RCC 7860 (cell line): ENCODE measurements at regions not wholly inside any gene's neighbourhood (a gene's known extent, or its start where the extent isn't known, plus 50 kb on each side); places are given as distances from the start of the nearest gene placed in this dataset.

Experiments
- DNase-seq: peaks from one replicate; pipeline ENCODE4 v3.0.0-alpha.2; 2015; ENCODE audit warnings: low spot score
- FAIRE-seq: peaks from 2 replicates; lab custom pipeline; 2012; peaks lifted over from hg19 to GRCh38; lab: Jason Lieb, UNC

DNA sequence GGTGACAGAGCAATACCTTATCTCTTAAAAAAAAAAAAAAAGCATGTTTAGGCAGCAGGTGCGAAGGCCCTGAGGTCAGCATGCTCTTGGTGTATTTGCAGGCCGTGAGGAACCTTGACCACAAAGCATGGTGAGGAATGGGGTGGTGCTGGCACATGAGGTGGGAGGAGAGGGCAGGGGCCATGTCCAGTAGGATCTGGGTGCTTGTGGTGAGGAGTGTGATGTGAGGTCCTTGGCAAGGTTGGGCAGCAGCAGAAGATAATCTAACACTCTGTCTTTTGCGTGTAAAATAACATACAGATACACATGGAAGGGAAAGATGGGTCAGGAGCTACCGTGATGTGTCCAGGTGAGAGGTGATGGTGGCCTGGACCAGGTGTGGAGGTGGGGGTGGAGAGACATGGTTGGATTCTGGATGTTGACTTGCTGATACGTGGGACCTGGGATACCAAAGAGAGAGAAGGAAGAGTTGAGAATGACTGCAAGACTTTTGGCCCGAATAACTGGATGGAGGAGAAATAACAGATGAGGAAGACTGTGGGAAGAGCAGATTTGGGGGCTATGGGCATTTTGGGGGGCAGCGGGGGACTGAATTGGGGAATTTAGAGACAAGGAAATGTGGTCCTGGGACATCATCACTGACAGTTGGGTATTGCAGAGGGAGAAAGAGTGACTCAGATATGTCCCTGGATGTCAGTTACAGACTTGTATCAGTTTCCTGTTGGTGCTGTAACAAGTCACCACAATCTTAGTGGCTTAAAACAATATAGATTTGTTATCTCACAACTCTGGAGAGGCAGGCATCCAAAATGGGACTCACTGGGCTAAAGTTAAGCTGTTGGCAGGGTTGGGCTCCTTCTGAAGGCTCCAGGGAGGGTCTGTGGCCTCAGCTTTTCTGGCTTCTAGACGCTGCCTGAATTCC, 274.9 kb downstream of the HAPSTR1 start:
- no peak for DNase-seq
- FAIRE-seq, result no peak

DNA sequence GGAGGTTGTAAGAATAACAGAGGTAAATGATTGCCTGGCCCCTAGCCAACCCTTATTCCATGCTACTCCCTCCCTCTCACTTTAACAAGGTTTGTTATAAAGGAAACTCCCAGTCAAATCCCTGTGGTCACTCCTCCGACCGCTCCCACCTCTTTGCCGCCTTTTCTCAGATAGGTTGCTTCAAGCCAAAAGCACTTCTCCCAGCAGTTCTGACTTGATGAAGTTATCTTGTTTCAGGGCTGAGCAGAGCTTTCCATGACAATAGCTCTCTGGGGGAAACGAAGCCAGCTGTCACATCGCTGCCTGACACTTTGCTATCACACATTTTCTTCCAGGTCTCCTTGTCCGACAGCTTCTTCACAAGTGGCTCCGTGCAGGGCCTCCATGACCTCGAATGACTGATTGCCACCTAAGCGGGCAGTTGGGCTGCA, 278.6 kb downstream of the HAPSTR1 start:
- FAIRE-seq, result no peak
- no peak for DNase-seq

DNA sequence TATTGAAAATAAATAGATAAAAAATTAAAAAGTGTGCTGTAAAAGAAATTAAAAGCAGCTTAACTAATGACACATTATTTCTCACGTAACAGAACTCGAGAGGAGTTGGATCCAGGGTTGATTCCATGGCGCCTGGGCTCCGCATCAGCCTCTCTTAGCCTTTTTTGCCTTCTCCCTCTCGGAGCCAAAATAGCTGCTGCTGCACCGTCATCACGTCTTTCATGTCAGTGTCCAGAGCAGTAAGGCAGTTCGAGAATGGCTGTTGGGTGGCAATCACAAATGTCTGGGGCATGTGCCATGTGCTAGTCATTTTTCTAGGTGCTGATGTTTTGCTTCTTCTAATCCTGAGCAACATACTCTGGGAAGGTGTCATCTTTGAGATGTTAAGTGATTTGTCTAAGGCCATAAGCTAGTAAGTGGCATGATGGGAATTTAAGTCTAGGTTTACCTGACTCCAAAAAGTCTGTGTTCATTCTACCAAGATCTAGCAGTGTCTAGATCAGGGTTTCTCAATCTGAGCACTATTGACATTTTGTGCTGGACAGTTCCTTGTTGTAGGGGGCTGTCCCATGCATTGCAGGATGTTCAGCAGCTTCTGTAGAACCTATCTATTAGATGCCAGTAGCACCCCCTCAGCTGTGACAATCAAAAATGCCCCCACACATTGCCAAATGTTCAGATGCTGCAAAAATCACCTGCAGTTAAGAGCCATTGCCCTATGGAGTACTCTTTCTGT, 280.4 kb downstream of the HAPSTR1 start:
- FAIRE-seq (no peak), DNase-seq (no peak)

DNA sequence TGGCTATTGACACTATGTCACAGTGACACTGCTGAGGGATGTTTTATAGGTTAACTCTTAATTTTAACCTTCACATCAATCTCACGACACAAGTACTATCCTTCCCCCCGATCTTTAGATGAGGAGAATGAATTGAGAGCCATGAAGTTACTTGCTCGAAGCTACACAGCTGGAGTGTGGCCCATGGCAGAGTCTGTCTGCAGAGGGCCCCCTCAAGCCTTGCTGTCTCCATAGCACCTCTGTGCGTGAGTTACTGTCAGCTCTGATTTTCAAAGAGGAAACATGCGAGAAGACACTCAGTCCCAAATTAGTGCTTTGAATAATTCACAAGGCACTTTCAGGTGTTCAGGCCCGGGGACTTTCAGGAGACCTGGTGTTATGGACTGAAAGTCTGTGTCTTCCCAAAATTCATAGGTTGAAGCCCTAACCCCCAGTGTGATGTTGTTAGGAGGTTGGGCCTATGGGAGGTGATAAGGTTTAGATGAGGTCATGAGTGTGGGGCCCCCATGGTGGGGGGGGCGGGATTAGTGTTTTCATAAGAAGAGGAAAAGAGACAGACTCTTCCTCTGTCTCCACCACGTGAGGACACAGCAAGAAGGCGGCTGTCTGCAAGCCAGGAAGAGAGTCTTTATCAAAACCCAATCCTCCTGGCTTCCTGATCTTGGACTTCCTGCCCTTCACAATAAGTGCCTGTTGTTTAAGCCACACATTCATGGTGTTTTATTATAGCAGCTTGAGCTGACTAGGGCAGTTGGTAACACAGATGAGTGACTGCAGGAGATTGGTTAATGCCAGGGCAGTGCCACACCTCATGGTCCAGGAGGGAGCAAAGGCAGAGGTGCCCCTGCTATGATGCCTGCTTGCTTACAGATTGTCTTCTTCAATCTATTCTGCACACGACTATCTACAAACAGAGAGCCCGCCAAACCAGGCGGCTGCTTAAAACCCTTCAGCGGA, 281.8 kb downstream of the HAPSTR1 start:
- DNase-seq (no peak), FAIRE-seq (no peak)

DNA sequence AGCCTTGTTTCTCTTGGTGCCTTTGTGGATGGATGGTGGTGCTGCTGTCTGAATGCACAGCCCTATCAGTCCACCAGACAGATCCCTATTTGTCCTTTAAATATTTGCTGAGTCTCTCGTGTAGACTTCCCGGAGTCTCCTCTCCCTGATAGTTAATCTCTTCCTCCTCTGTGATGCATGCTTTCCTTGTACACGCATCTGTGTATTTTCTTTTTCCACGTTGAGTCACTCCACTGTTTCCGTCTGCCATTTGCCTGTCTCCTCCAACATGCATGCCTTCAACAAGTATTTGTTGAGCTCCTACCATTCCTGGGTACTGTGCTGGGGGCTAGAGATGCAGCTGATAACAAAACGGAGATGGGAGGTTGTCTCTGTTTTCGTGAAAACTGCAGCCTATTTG, 282.6 kb downstream of the HAPSTR1 start:
- no peak for FAIRE-seq
- DNase-seq, result no peak

DNA sequence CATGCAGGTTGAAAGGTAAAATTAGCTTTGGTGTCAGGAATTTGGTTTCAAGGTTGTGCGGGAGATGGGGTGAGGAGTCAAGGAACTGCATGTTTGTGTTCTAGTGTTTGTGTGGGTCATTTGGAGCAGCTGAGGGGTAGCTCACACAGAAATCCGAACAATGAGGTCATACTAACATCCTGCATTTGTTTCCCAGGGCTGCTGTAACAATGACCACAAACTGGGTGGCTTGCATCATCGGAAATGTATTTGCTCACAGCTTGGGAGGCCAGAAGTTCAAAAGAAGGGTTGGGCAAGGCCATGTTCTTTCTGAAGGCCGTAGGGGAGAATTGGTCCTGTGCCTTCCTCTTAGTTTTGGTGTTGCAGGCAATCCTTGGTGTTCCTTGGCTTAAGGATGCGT, 287.4 kb downstream of the HAPSTR1 start:
- no peak for FAIRE-seq
- DNase-seq, result no peak

DNA sequence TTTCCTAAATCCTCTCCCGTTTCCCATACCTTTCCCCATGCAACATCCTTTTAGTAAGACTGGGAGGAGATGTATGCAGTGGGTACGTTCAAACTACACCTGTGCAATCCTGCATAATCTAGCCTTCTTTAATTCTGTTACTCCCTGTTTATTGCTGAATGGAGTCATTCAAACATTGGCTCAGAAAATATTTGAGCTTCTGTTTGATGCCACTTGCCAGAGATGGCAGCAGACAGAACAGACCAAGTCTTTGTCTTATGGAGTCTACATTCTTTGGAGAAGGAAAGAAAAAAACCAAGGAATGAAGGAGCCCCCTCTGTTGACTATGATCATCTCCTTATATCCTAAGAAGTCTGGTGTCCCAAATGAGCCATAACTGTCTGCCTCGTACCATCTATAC, 288.8 kb downstream of the HAPSTR1 start:
- no peak for FAIRE-seq

DNA sequence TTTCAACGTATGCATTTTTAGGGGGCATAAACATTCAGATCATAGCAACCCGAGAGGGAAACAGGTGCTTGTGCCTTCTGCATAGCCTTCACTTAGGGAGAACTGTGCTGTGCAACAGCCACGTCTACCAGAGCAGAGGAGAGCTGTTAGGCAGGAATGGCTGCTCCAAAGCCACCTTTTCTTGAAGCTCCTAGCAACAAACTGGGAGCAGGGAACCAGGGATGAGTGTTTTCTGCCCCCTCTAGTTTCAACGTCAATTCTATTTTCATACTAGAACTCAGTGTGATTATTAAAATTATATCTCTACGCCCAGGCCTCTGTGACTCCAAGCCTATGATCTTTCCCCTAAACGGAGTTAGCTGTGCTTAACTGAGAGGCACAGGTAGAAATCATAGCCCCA, 290.0 kb downstream of the HAPSTR1 start:
- DNase-seq (no peak), FAIRE-seq (no peak)

More for the DNA sequence above, 288.8 kb downstream of the HAPSTR1 start:
- DNase-seq, result no peak

DNA sequence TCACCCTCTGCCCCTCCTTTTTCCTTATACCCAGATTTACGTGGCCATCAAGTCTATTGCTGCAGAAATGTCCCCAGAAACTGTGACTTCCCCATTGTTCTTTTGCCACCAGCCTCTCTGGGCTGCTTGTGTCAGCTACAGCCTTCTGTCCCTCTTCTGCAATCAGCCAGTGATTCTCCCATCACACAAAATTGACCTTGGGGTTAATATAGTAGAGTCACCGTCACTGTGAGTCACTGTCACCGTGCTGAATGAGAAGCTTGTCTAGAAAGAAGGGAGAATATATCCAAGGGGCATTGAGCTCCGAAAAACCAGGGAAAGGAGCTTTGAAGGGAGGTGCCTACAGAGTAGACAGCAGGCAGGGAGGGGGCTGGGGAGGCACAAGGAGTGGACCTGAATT, 290.5 kb downstream of the HAPSTR1 start:
- FAIRE-seq (no peak), DNase-seq (no peak)

DNA sequence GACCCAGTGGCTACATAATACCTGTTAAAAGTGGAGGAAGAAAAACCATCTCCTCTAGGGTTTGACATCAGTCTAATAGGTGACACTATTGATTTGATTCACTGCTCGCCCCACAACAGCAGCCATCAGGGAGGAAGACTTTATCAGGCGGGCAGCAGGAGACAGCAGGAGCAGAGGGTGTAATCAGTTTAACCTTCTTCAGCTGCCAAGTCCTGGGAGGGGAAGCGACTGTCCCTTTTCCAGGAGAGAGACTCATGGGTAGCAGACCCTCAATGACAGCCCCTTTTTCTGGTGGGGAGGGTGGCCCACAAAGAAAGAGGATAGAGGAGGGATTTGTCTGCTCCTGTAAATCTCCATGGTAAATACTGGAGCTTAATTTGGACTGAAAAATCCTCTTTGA, 291.8 kb downstream of the HAPSTR1 start:
- DNase-seq, result no peak
- no peak for FAIRE-seq

DNA sequence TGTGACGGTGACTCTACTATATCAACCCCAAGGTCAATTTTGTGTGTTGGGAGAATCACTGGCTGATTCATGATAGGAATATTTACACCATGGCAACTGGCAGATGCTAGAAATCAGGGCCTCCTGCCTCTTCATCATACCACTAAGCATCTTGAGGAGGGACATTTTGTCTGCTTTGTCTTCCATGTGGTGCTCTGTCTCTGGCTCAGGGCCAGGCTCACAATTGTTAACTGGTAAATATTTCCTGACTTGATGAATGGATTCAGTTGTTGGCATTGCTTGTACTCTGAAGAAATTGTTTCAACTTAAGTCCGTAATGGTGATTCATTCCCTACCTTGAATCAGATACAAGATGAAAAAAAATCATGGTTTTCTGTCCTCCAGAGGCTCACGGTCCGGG, 292.7 kb downstream of the HAPSTR1 start:
- DNase-seq, result no peak
- FAIRE-seq, result no peak

DNA sequence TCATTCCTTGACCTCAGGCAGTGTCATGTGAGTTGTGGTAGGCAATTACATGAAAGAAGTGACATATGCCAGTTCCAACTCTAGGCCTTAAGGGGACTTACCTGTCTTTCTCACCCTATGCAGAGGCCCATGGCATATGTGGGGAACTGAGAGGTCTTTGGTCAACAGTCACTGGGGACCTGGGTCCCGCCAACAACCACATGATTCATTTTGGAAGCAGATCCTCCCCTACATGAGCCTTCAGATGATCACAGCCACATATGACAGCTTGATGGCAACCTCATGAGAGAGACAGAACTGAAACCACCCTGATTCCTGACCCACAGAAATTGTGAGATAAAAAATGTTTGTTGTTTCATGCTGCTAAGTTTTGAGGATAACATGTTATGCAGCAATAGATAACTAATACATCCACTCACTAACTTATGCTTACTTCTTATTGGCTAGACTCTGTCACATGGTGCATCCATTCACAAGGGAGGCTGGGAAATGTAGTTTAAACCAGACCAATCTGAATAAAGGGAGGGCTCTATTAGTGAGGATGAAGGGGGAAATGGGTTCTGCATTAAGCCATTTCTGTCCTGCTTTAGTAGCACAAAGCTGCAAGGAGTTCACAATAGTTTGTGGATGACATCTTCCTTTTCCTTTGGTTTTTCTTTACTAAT, 298.2 kb downstream of the HAPSTR1 start:
- FAIRE-seq, result no peak
- no peak for DNase-seq

DNA sequence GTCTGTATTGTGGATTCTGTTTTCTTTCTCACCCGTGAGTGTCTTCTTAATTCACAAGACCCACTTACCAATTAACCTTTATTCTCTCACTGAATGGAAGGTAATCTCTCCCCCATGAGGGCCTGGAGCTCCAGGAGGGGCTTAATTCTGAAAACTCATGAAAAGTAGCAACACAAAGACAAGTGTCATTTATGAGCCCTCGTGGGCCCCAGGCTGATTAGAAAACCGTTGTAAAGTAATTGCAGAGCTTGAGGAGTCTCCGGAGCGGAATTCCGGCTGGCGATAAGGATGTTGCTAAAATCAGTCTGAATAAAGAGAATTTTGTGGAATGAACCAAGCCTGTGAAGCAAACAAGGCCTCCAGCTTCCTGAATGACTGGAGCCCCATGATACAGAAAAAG, 301.5 kb downstream of the HAPSTR1 start:
- FAIRE-seq, result no peak

DNA sequence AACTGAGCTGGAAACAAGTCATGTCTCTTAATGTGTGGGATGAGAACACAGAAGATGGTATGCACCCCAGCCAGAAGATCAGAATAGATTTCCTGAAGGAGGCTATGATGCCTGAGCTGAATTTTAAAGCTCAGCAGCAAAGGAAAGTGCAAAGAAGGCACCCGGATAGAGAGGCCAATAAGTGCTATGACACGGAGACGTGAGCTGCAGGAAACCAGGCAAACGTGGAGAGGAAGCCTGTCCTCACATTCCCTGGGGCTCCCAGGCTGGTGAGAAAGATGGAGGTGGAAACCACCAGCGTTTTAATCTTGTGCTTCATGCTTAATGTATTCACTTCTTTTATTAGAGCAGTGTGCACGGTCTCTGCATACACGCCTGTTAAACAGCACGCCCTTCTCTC, 302.1 kb downstream of the HAPSTR1 start:
- no peak for FAIRE-seq
- no peak for DNase-seq

More for the DNA sequence above, 301.5 kb downstream of the HAPSTR1 start:
- DNase-seq, result no peak

DNA sequence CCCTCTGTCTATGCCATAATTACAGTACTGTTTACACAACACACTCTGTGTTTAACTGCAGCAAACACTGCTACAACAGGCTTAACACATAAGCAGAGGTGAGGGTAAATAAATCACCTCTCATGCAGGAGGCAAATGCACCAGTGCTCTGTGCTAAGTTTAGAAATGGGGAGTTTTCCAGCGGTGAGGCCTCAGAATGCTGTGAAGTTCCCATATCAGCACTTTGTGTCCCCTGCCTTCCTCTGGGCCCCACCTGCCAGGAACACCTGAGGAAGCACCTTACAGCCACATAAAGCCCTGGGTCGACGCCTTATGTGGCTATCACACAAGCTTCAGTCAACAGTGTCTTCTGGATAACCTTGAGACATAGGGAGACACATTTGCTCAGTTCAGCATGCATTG, 304.5 kb downstream of the HAPSTR1 start:
- no peak for DNase-seq
- no peak for FAIRE-seq

DNA sequence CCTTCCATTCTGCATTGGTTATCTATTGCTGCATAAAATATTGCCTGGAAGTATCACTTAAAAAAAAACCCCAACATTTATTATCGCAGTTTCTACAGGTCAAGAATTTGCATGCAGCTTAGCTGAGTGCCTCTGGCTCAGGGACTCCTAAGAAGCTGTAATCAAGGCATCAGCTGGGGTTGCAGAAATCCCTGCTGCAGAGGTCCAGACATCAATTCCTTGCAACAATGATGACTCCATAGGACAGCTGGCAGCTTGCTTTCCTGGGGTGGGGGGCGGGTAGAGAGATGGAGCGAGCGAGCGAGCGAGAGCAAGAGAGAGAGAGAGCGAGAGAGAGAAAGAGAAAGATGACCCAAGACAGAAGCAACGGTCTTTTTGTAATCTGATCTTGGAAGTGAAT, 308.1 kb downstream of the HAPSTR1 start:
- DNase-seq (no peak), FAIRE-seq (no peak)

DNA sequence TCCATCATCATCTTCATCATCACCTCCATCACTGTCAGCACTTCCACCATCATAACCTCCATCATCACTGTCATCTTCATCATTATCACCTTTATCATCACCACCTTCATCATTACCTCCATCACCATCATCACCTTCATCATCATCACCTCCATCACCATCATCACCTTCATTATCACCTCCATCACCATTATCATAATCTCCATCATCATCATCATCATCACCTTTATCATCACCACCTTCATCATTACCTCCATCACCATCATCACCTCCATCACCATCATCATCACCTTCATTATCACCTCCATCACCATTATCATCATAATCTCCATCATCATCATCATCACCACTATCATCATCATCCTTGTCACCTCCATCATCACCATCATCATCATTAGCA, 309.7 kb downstream of the HAPSTR1 start:
- FAIRE-seq (no peak), DNase-seq (no peak)

DNA sequence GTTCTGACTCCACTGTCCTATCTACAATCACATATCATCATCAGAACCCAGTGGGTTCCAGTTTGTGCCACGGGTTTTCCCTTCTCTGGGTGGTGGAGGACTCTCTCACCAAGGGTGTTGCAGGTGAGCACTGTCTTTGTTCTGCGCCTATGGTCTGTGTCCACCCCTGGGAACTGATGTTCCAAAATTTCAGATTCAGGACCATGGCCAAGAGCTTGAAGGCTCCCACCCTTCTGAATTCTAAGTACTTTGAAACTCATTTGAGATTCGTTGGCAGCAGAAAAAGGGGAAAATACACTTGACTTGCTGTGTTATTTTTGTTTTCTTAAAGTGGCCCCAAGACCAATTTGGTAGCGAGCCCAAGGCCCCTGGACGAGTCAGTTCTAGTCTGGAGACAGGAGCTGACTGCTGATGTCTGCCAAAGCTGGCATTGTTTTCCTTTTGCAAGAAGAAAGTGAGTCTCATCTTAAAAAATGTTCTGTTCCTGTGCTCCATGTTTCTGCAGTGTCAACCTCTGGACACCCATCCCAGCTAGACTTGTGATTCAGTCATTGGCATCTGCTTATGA, 310.9 kb downstream of the HAPSTR1 start:
- FAIRE-seq, result no peak
- DNase-seq, result no peak

DNA sequence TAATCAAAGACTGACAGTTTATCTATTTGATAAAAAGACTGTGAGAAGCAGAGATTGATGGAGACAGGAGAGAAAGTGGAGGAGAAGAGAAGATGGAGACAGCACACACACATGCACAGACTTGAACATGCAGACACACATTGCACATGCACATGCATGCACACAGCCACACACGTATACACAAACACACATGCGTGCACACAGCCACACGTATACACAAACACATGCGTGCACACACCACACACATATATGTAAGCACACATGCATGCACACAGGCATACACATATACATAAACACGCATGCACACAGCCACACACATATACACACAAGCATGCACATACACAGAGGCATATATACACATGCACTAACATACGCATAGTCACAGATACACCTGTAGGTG, 313.4 kb downstream of the HAPSTR1 start:
- DNase-seq, result no peak
- FAIRE-seq, result no peak

DNA sequence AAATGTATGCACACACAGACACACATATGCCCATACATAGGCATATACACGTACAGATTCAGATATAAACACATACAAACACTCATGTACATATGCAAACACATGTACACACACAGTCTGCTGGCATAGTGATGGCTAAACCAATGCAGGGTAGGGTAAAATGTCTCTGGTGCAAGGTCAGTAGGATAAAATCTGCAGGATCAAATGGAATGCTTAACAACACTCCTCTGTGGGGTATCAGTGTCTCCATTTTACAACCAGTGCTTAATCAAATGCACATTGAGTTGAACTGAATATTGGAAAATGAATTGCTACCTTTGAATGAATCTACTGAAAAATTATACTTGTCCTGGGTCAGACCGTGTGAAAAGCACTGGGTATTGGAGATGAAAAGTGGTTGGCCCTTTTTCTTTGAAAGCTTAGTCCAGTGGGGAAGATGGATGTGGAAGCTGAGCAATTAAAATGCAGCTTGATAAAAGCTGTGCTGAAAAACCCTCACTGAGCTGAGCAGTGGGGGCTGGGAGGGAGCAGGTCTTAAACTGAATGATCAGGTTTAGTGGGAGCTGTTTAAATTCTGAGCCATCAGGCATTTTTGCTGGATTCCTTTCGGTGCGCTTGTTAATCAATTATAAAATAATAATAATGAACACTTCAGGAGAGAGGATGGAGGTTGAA, 314.7 kb downstream of the HAPSTR1 start:
- FAIRE-seq (no peak), DNase-seq (no peak)
